ENCODE measurements at regions not wholly inside any gene's neighbourhood (a gene's known extent, or its start where the extent isn't known, plus 50 kb on each side); places are given as distances from the start of the nearest gene placed in this dataset.

GRCh38 chr6:23559587-23560343, 566.2 kb upstream of the NRSN1 start (continued):
- TF ChIP-seq NAIF1 (CRISPR knock-in tag; IDR thresholded peaks at IDR 0.05; ENCODE audit: borderline replicate concordance) (no peak), ZNF234 (CRISPR knock-in tag; conservative IDR thresholded peaks at IDR 0.05) (no peak), ZBTB26 (CRISPR knock-in tag; IDR thresholded peaks at IDR 0.05; ENCODE audit: borderline replicate concordance) (no peak), ZNF274 (CRISPR knock-in tag; IDR thresholded peaks at IDR 0.05) (no peak), HMGA1 (CRISPR knock-in tag; conservative IDR thresholded peaks at IDR 0.05) (no peak), ZNF543 (CRISPR knock-in tag; IDR thresholded peaks at IDR 0.05) (no peak), MIER2 (CRISPR knock-in tag; IDR thresholded peaks at IDR 0.05) (no peak), ZNF232 (CRISPR knock-in tag; IDR thresholded peaks at IDR 0.05; ENCODE audit: borderline replicate concordance) (no peak), IKZF5 (CRISPR knock-in tag; IDR thresholded peaks at IDR 0.05) (no peak), HDAC1 (CRISPR knock-in tag; IDR thresholded peaks at IDR 0.05) (no peak; the same call in 1 of the 2 replicates), SPEN (CRISPR knock-in tag; IDR thresholded peaks at IDR 0.05; ENCODE audit: low read depth) (no peak; the same call in 1 of the 2 replicates), ZNF331 (CRISPR knock-in tag; IDR thresholded peaks at IDR 0.05) (no peak), ZHX1 (CRISPR knock-in tag; IDR thresholded peaks at IDR 0.05; ENCODE audit: low read depth) (no peak), ZBTB34 (CRISPR knock-in tag; IDR thresholded peaks at IDR 0.05) (no peak), ZNF709 (CRISPR knock-in tag; IDR thresholded peaks at IDR 0.05) (no peak), ZNF275 (CRISPR knock-in tag; IDR thresholded peaks at IDR 0.05; ENCODE audit: borderline replicate concordance) (no peak), POLR2AphosphoS5 (IDR thresholded peaks at IDR 0.05; ENCODE audit: low read depth, low read length) (no peak), KAT8 (CRISPR knock-in tag; IDR thresholded peaks at IDR 0.05) (no peak), ATAD3A (CRISPR knock-in tag; IDR thresholded peaks at IDR 0.05) (no peak)

All from HepG2 (cell line).